MM.1S (cell line): ENCODE measurements at regions not wholly inside any gene's neighbourhood (a gene's known extent, or its start where the extent isn't known, plus 50 kb on each side); places are given as distances from the start of the nearest gene placed in this dataset.

Experiments
- EZH2phosphoT487 ChIP-seq: fragments of 300-600 bp; sonication (generic); IDR thresholded peaks from 2 replicates; pipeline ENCODE4 v1.6.1; 2018; ENCODE audit warnings: antibody characterized with exemption, low read length
- TF ChIP-seq, protein P1 (sequence below): fragments of 300-600 bp; sonication (generic); IDR thresholded peaks from 2 replicates; pipeline ENCODE4 v1.5.1; 2016; ENCODE audit warnings: antibody characterized with exemption, low read length, mixed read lengths

DNA sequence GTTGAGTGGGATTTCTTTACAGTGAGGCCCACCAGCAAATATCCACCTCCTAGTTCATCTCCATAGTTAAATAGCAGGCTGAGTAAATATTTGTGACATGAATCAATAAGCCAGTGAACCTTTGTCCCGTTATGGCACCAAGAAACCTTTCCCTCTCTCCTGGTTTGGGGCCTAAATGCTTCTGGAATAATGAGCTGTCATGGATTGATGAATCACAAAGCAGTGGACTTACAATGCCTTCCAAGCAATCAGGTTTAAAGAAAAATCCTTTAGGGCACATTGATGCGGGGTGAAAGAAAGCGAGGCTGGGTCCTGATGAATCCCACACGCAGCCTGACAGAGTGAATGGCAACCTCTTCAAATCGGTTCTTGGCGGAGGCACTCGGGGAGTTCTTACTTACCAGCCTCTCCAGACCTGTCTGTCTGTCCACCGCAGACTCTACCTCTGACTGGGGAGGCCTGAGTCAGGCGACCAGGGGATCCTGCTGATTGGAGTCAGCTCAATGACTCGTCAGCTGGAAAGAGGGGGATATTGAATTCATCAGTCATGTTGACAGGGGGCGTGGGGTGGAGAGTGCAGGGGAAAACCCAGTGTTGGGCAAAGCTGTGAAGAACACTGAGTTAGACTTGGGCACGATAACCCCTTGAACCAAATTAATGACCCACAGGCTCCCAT is 247.3 kb downstream of the PLPP3 start:
- TF ChIP-seq, protein P1, sequence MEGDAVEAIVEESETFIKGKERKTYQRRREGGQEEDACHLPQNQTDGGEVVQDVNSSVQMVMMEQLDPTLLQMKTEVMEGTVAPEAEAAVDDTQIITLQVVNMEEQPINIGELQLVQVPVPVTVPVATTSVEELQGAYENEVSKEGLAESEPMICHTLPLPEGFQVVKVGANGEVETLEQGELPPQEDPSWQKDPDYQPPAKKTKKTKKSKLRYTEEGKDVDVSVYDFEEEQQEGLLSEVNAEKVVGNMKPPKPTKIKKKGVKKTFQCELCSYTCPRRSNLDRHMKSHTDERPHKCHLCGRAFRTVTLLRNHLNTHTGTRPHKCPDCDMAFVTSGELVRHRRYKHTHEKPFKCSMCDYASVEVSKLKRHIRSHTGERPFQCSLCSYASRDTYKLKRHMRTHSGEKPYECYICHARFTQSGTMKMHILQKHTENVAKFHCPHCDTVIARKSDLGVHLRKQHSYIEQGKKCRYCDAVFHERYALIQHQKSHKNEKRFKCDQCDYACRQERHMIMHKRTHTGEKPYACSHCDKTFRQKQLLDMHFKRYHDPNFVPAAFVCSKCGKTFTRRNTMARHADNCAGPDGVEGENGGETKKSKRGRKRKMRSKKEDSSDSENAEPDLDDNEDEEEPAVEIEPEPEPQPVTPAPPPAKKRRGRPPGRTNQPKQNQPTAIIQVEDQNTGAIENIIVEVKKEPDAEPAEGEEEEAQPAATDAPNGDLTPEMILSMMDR, result no peak
- TF ChIP-seq EZH2phosphoT487, result no peak
